NT2/D1 (cell line): ENCODE measurements at regions not wholly inside any gene's neighbourhood (a gene's known extent, or its start where the extent isn't known, plus 50 kb on each side); places are given as distances from the start of the nearest gene placed in this dataset.

Experiments used
- SUZ12 ChIP-seq: IDR thresholded peaks from 2 replicates; pipeline ENCODE4 v1.6.1; 2011; ENCODE audit not compliant: insufficient read length, insufficient read depth; ENCODE audit errors: extremely low read depth
- YY1 ChIP-seq: IDR thresholded peaks from 2 replicates; pipeline ENCODE4 v1.6.1; 2011; ENCODE audit not compliant: insufficient read length, insufficient read depth

GRCh38 chr5:4880304-4880741 lies 259.8 kb upstream of the ADAMTS16 start:
- TF ChIP-seq YY1, result no peak
- no peak for TF ChIP-seq SUZ12
